HCT116 (cell line): ENCODE measurements at regions not wholly inside any gene's neighbourhood (a gene's known extent, or its start where the extent isn't known, plus 50 kb on each side); places are given as distances from the start of the nearest gene placed in this dataset.

Source experiments
- ATAC-seq: fragments of 200-7000 bp; cut with Tn5 transposase; 2 replicates; pipeline ENCODE4 v1.9.1; 2020; ENCODE audit warnings: mild to moderate bottlenecking, moderate library complexity
- BruUV-seq: library from RNA; stranded (reverse); fragments of 400-500 nt; replicated peaks from 2 replicates; lab custom pipeline; 2021; lab: Mats Ljungman, UMichigan
- CTCF ChIA-PET: fragments of 300-600 bp; sonication (Branson Sonifier 250); formaldehyde crosslinking; loops from one replicate; lab custom pipeline; 2021; ENCODE audit warnings: antibody characterized with exemption; lab: Charles Lee
- POLR2A ChIA-PET: fragments of 300-600, 350-600 bp; sonication (Branson Sonifier 250); formaldehyde crosslinking; loops from one replicate; lab custom pipeline; 2021; ENCODE audit warnings: antibody characterized with exemption; lab: Charles Lee
- RAD21 ChIA-PET, 2 experiments: fragments of 300-600 bp; sonication (Branson Sonifier 250); formaldehyde crosslinking; loops; one replicate each; lab custom pipeline; 2023; ENCODE audit warnings: low total read pairs in 2 of 2; ENCODE audit not compliant: uncharacterized antibody in 2 of 2, unreplicated experiment in 2 of 2, low non-redundant PET in 1 of 2; lab: Charles Lee
- DNase-seq: peaks from one replicate; pipeline ENCODE4 v3.0.0-alpha.2; 2010; ENCODE audit warnings: low read depth, low spot score
- H2AFZ ChIP-seq: fragments of 200-600 bp; shearing (Covaris generic), sonication (generic); 2 replicates; pipeline ENCODE4 v1.6.1; 2017; ENCODE audit warnings: low read depth, mixed run types, mixed read lengths, antibody characterized with exemption, low read length; ENCODE audit not compliant: poor library complexity, severe bottlenecking
- H3K27ac ChIP-seq: 2 replicates; pipeline ENCODE4 v1.5.1; 2012; ENCODE audit warnings: low read depth, low read length
- H3K27me3 ChIP-seq: fragments of 200-600 bp; sonication (generic); 2 replicates; pipeline ENCODE4 v1.6.1; 2016; ENCODE audit warnings: mixed run types, low read length, mixed read lengths; ENCODE audit not compliant: insufficient read depth
- H3K36me3 ChIP-seq, 2 experiments: fragments of 200-500 bp in 1 of 2; fragments of 200-600 bp in 1 of 2; sonication (Bioruptor generic) in 1 of 2; sonication (generic) in 1 of 2; 2 replicates each; pipeline versions ENCODE4 v1.5.1 to v1.6.1; 2014 to 2016; ENCODE audit warnings: low read length in 2 of 2, inconsistent platforms in 1 of 2, mixed read lengths in 1 of 2, mixed run types in 1 of 2; ENCODE audit not compliant: insufficient read depth in 2 of 2, control insufficient read depth in 1 of 2
- H3K4me1 ChIP-seq, 2 experiments: fragments of 200-600 bp in 1 of 2; sonication (generic) in 1 of 2; 2 replicates each; pipeline versions ENCODE4 v1.5.1 to v1.6.1; 2012 to 2017; ENCODE audit warnings: low read length in 2 of 2, inconsistent platforms in 1 of 2, mild to moderate bottlenecking in 1 of 2, mixed read lengths in 1 of 2, mixed run types in 1 of 2, moderate library complexity in 1 of 2; ENCODE audit not compliant: insufficient read depth in 2 of 2, control insufficient read depth in 1 of 2
- H3K4me2 ChIP-seq: fragments of 200-600 bp; sonication (generic); 2 replicates; pipeline ENCODE4 v1.6.1; 2017; ENCODE audit warnings: mixed run types, low read length, mixed read lengths
- H3K4me3 ChIP-seq, 2 experiments: fragments of 200-600 bp in 1 of 2; sonication (generic) in 1 of 2; replicated peaks in 1 of 2; 2 replicates each; pipeline ENCODE4 v1.5.1; 2011 to 2016; ENCODE audit warnings: low read length in 2 of 2, control low read depth in 1 of 2, low read depth in 1 of 2, mild to moderate bottlenecking in 1 of 2, mixed read lengths in 1 of 2, mixed run types in 1 of 2
- H3K79me2 ChIP-seq: fragments of 200-600 bp; sonication (generic); 2 replicates; pipeline ENCODE4 v1.6.1; 2017; ENCODE audit warnings: mild to moderate bottlenecking, mixed run types, low read length, moderate library complexity, mixed read lengths; ENCODE audit not compliant: insufficient read depth
- H3K9ac ChIP-seq: fragments of 200-600 bp; sonication (generic); 2 replicates; pipeline ENCODE4 v1.6.1; 2016; ENCODE audit warnings: low read length, mixed read lengths
- H3K9me2 ChIP-seq: fragments of 200-600 bp; sonication (generic), shearing (Covaris generic); 2 replicates; pipeline ENCODE4 v1.6.1; 2017; ENCODE audit warnings: mixed run types, mild to moderate bottlenecking, moderate library complexity; ENCODE audit not compliant: insufficient read depth
- H3K9me3 ChIP-seq, 2 experiments: fragments of 200-500 bp in 1 of 2; fragments of 200-600 bp in 1 of 2; sonication (Bioruptor generic) in 1 of 2; sonication (generic) in 1 of 2; 2 replicates each; pipeline ENCODE4 v1.6.1; 2014 to 2017; ENCODE audit warnings: low read length in 2 of 2, mixed read lengths in 2 of 2, inconsistent platforms in 1 of 2, low read depth in 1 of 2, mild to moderate bottlenecking in 1 of 2, mixed run types in 1 of 2, moderate library complexity in 1 of 2; ENCODE audit not compliant: control insufficient read depth in 1 of 2, insufficient read depth in 1 of 2
- H4K20me1 ChIP-seq: fragments of 200-600 bp; sonication (generic), shearing (Covaris generic); 2 replicates; pipeline ENCODE4 v1.6.1; 2017; ENCODE audit warnings: mixed run types, mild to moderate bottlenecking, moderate library complexity; ENCODE audit not compliant: insufficient read depth
- ATF3 ChIP-seq: IDR thresholded peaks from 2 replicates; pipeline ENCODE4 v1.6.1; 2012
- CBX3 ChIP-seq: IDR thresholded peaks from 2 replicates; pipeline ENCODE4 v1.6.1; 2012; ENCODE audit warnings: low read depth
- CTCF ChIP-seq, 3 experiments: fragments of 200-600 bp in 1 of 3; sonication (generic) in 1 of 3; IDR thresholded peaks in 2 of 3; conservative IDR thresholded peaks in 1 of 3; 2 replicates each; pipeline ENCODE4 v1.5.1; 2012 to 2017; ENCODE audit warnings: low read depth in 2 of 3, low read length in 2 of 3, antibody characterized with exemption in 1 of 3, borderline replicate concordance in 1 of 3, control low read depth in 1 of 3, mild to moderate bottlenecking in 1 of 3, mixed read lengths in 1 of 3, mixed run types in 1 of 3, moderate library complexity in 1 of 3; ENCODE audit not compliant: insufficient read depth in 1 of 3
- EGR1 ChIP-seq: IDR thresholded peaks from 2 replicates; pipeline ENCODE4 v1.6.1; 2012; ENCODE audit warnings: low read depth
- ELF1 ChIP-seq: IDR thresholded peaks from 2 replicates; pipeline ENCODE4 v1.6.1; 2012; ENCODE audit warnings: low read depth, borderline replicate concordance
- EZH2 ChIP-seq: fragments of 200-600 bp; sonication (generic); IDR thresholded peaks from 2 replicates; pipeline ENCODE4 v1.6.1; 2017; ENCODE audit warnings: antibody characterized with exemption, mixed run types
- EZH2phosphoT487 ChIP-seq: fragments of 200-600 bp; IDR thresholded peaks from 2 replicates; pipeline ENCODE4 v1.6.1; 2018; ENCODE audit warnings: antibody characterized with exemption, borderline replicate concordance
- FOSL1 ChIP-seq: IDR thresholded peaks from 2 replicates; pipeline ENCODE4 v1.6.1; 2012; ENCODE audit warnings: low read depth
- JUND ChIP-seq: IDR thresholded peaks from 2 replicates; pipeline ENCODE4 v1.6.1; 2012
- MAX ChIP-seq: IDR thresholded peaks from 2 replicates; pipeline ENCODE4 v1.6.1; 2012
- POLR2A ChIP-seq: IDR thresholded peaks from 2 replicates; pipeline ENCODE4 v1.7.0; 2011; ENCODE audit warnings: borderline replicate concordance; ENCODE audit not compliant: insufficient read depth, insufficient read length; ENCODE audit errors: extremely low read depth
- RAD21 ChIP-seq: IDR thresholded peaks from 2 replicates; pipeline ENCODE4 v1.6.1; 2012; ENCODE audit warnings: low read depth, mild to moderate bottlenecking
- REST ChIP-seq: IDR thresholded peaks from 2 replicates; pipeline ENCODE4 v1.6.1; 2012; ENCODE audit warnings: low read depth
- SIN3A ChIP-seq: IDR thresholded peaks from 2 replicates; pipeline ENCODE4 v1.6.1; 2012; ENCODE audit warnings: low read depth
- SRF ChIP-seq: IDR thresholded peaks from 2 replicates; pipeline ENCODE4 v1.6.1; 2012; ENCODE audit warnings: low read depth
- TCF7L2 ChIP-seq: IDR thresholded peaks from 2 replicates; pipeline ENCODE4 v1.7.0; 2011; ENCODE audit warnings: borderline replicate concordance, inconsistent platforms; ENCODE audit not compliant: insufficient read depth, insufficient read length; ENCODE audit errors: extremely low read depth
- YY1 ChIP-seq: IDR thresholded peaks from 2 replicates; pipeline ENCODE4 v1.6.1; 2011; ENCODE audit warnings: low read length, low read depth, moderate library complexity, mild to moderate bottlenecking; ENCODE audit not compliant: insufficient replicate concordance; ENCODE audit errors: extremely low read depth
- ZBTB33 ChIP-seq: IDR thresholded peaks from 2 replicates; pipeline ENCODE4 v1.6.1; 2011; ENCODE audit warnings: mild to moderate bottlenecking, low read length, moderate library complexity; ENCODE audit not compliant: insufficient replicate concordance; ENCODE audit errors: extremely low read depth
- ZFX ChIP-seq: fragments of 450-650 bp; IDR thresholded peaks from 2 replicates; pipeline ENCODE4 v1.6.1; 2017
- ZNF274 ChIP-seq: fragments of 200-500 bp; sonication (Bioruptor generic); IDR thresholded peaks from 2 replicates; pipeline ENCODE4 v1.6.1; 2014; ENCODE audit warnings: mild to moderate bottlenecking, low read depth, low read length, inconsistent platforms
- intact Hi-C: fragments of 100-400 bp; cut with micrococcal nuclease; formaldehyde crosslinking; loops from 2 replicates; pipeline ENCODE4 v1.10.0; 2022

GRCh38 chr1:69433073-69433472 is 134.6 kb upstream of the LRRC7 start:
- no peak overlapping the region for H3K9ac ChIP-seq
- H3K27me3 ChIP-seq: no peaks in the 10 kb centered on the region
- no TSS peak for BruUV-seq
- no peak overlapping the region for H3K27ac ChIP-seq
- ATAC-seq: no peak
- H3K9me3 ChIP-seq: no peaks in the 10 kb centered on the region
- CTCF ChIA-PET: no interaction called here
- POLR2A ChIA-PET: no interaction called here
- no peaks in the 10 kb centered on the region for H3K36me3 ChIP-seq
- TF ChIP-seq SIN3A (no peak), ELF1 (no peak), ATF3 (no peak), REST (no peak), YY1 (no peak), ZFX (no peak), EGR1 (no peak), RAD21 (no peak), EZH2phosphoT487 (no peak), POLR2A (no peak), JUND (no peak), EZH2 (no peak), TCF7L2 (no peak), MAX (no peak), CTCF (IDR thresholded peaks at IDR 0.05 in 2 of 3, conservative IDR thresholded peaks at IDR 0.05 in 1 of 3; ENCODE audit: borderline replicate concordance in 1 of 3, insufficient read depth in 1 of 3, low read depth in 2 of 3, low read length in 2 of 3) (no peak), FOSL1 (no peak), ZBTB33 (no peak), ZNF274 (no peak), CBX3 (no peak), SRF (no peak)
- no peaks in the 10 kb centered on the region for H3K9me2 ChIP-seq
- no peaks in the 10 kb centered on the region for H3K4me1 ChIP-seq
- H3K79me2 ChIP-seq: no peaks in the 10 kb centered on the region
- no peaks in the 10 kb centered on the region for H4K20me1 ChIP-seq
- intact Hi-C loops: no loop called here
- RAD21 ChIA-PET: no interaction called here
- no peak overlapping the region for H2AFZ ChIP-seq
- no peak overlapping the region for H3K4me3 ChIP-seq
- no peak overlapping the region for H3K4me2 ChIP-seq
- DNase-seq: no peak
